ENCODE measurements at regions not wholly inside any gene's neighbourhood (a gene's known extent, or its start where the extent isn't known, plus 50 kb on each side); places are given as distances from the start of the nearest gene placed in this dataset.

DNA sequence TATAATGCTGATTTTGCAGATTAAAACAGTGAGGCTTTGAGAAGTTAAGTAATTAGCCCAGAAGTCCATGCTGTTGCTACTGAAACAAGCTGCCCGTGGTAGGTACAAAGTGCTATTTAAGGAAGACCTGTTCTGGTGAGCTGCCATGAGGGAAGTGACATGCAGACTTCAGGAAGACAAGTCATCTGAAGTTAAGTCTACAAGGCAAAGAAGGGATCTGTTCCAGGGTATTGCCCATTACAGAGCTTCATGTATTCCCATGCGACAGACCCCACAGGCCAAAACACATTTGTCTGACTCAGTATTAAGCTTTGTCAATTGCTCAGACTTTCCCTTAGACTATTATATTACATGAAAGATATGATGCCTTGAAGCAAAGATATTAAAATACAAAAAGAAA is 520.8 kb downstream of the FBXO15 start:
- DNase-seq, result no peak
- Histone ChIP-seq H3K36me3 (no peaks in the 10 kb centered on the region), H3K27me3 (no peaks in the 10 kb centered on the region), H3K4me1 (no peaks in the 10 kb centered on the region), H3K9me3 (no peaks in the 10 kb centered on the region), H3K27ac (no peak overlapping the region), H3K4me3 (no peak overlapping the region)
- in situ Hi-C loops (cut with MboI; ENCODE audit: low pct_ligation_motif_present in 1 of 4, low pct_unique_long_range_greater_than_20kb in 1 of 4, low sequenced_read_pairs in 3 of 4), result no loop called here
- WGBS, 2 donors (ENCODE audit: low coverage in 1 of 2), result 59 to 63% methylated on average over 2 of the region's 2 CpGs
- intact Hi-C loops (cut with DNase I; ENCODE audit: low total_unique reads), result no loop called here
- TF ChIP-seq POLR2AphosphoS5 (IDR thresholded peaks at IDR 0.05), result no peak

DNA sequence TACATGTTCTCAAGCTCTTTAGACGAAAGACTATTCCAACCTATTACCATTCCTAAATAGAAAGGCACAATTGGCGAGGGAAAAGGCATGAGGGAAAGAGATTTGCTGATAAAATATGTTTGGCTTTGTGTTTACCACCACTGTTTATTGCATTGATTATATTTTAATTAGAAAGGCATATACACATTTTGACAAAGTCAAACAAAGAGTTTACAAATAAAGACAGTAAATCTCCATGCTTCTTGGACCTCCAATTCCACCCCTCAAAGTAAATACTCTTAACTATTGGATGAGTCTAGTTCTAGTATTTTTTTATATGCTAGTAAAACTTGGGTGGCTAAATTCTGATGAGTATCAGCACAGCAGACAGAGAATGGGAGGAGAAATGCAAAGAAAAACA is 521.4 kb downstream of the FBXO15 start:
- WGBS, 2 donors (ENCODE audit: low coverage in 1 of 2), result 51 to 52% methylated on average over 2 of the region's 2 CpGs
- in situ Hi-C loops (cut with MboI; ENCODE audit: low pct_ligation_motif_present in 1 of 4, low pct_unique_long_range_greater_than_20kb in 1 of 4, low sequenced_read_pairs in 3 of 4), result no loop called here

DNA sequence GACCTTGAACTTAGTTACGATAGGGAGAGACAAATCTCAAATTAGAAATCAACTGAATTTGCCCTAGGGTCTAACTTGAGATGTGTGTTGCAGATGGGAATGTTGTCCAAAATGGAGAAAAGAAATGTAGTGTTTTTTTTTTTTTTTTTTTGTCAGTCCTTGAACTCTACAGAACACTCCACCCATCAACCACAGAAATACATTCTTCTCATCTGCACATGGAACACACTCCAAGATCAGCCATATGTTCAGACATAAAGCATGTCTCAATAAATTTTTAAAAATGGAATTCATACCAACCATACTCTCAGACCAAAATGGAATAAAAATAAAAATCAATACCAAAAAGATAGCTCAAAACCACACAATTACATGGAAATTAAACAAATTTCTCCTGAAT is 526.5 kb downstream of the FBXO15 start:
- TF ChIP-seq POLR2AphosphoS5 (IDR thresholded peaks at IDR 0.05) (no peak), POLR2A (IDR thresholded peaks at IDR 0.05) (no peak), EP300 (IDR thresholded peaks at IDR 0.05; ENCODE audit: low read depth) (no peak)
- TF ChIP-seq, protein P1, sequence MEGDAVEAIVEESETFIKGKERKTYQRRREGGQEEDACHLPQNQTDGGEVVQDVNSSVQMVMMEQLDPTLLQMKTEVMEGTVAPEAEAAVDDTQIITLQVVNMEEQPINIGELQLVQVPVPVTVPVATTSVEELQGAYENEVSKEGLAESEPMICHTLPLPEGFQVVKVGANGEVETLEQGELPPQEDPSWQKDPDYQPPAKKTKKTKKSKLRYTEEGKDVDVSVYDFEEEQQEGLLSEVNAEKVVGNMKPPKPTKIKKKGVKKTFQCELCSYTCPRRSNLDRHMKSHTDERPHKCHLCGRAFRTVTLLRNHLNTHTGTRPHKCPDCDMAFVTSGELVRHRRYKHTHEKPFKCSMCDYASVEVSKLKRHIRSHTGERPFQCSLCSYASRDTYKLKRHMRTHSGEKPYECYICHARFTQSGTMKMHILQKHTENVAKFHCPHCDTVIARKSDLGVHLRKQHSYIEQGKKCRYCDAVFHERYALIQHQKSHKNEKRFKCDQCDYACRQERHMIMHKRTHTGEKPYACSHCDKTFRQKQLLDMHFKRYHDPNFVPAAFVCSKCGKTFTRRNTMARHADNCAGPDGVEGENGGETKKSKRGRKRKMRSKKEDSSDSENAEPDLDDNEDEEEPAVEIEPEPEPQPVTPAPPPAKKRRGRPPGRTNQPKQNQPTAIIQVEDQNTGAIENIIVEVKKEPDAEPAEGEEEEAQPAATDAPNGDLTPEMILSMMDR (IDR thresholded peaks at IDR 0.05), result no peak
- no peak overlapping the region for H3K4me3 ChIP-seq
- no peaks in the 10 kb centered on the region for H3K4me1 ChIP-seq
- H3K9me3 ChIP-seq, result no peaks in the 10 kb centered on the region
- H3K36me3 ChIP-seq, result no peaks in the 10 kb centered on the region
- no peak for DNase-seq
- WGBS, 2 donors (ENCODE audit: low coverage in 1 of 2), result 73 to 83% methylated on average over 1 of the region's 1 CpG
- H3K27me3 ChIP-seq, result no peaks in the 10 kb centered on the region
- in situ Hi-C loops (cut with MboI; ENCODE audit: low pct_ligation_motif_present in 1 of 4, low pct_unique_long_range_greater_than_20kb in 1 of 4, low sequenced_read_pairs in 3 of 4), result no loop called here
- H3K27ac ChIP-seq, result no peak overlapping the region
- intact Hi-C loops (cut with DNase I; ENCODE audit: low total_unique reads), result no loop called here

More for the DNA sequence above, 521.4 kb downstream of the FBXO15 start:
- Histone ChIP-seq H3K9me3 (no peaks in the 10 kb centered on the region), H3K4me3 (no peak overlapping the region), H3K4me1 (no peaks in the 10 kb centered on the region), H3K27me3 (no peaks in the 10 kb centered on the region), H3K27ac (no peak overlapping the region), H3K36me3 (no peaks in the 10 kb centered on the region)
- intact Hi-C loops (cut with DNase I; ENCODE audit: low total_unique reads), result no loop called here
- TF ChIP-seq, protein P1 (IDR thresholded peaks at IDR 0.05), result no peak
- no peak for TF ChIP-seq POLR2AphosphoS5 (IDR thresholded peaks at IDR 0.05)
- no peak for TF ChIP-seq POLR2A (IDR thresholded peaks at IDR 0.05)
- no peak for TF ChIP-seq EP300 (IDR thresholded peaks at IDR 0.05; ENCODE audit: low read depth)
- DNase-seq, result no peak

DNA sequence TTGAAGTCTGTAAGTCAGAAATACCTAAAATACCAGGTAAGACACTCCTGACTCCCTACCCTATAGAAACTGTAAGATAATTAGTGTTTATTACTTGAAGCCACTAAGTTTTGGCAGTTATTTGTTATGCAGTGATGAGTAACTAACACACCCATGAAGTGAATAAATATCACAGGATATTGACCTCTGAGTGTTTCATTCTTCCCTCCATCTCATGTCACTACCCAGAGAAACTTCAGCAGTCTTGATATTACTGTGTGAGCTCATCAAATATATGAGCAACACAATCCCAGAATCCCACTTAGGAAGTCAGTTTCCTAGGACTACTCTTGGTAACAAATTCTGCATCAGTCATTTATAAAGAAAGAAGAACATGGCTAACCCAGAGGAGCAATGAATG is 529.7 kb downstream of the FBXO15 start:
- in situ Hi-C loops (cut with MboI; ENCODE audit: low pct_ligation_motif_present in 1 of 4, low pct_unique_long_range_greater_than_20kb in 1 of 4, low sequenced_read_pairs in 3 of 4), result no loop called here
- H3K4me3 ChIP-seq, result no peak overlapping the region
- TF ChIP-seq, protein P1 (IDR thresholded peaks at IDR 0.05), result no peak
- no peak for TF ChIP-seq POLR2AphosphoS5 (IDR thresholded peaks at IDR 0.05)
- TF ChIP-seq EP300 (IDR thresholded peaks at IDR 0.05; ENCODE audit: low read depth), result no peak
- TF ChIP-seq POLR2A (IDR thresholded peaks at IDR 0.05), result no peak
- no peak overlapping the region for H3K27ac ChIP-seq
- no peaks in the 10 kb centered on the region for H3K36me3 ChIP-seq
- H3K9me3 ChIP-seq, result no peaks in the 10 kb centered on the region
- H3K4me1 ChIP-seq, result no peaks in the 10 kb centered on the region
- intact Hi-C loops (cut with DNase I; ENCODE audit: low total_unique reads), result no loop called here
- no peaks in the 10 kb centered on the region for H3K27me3 ChIP-seq
- DNase-seq, result no peak

DNA sequence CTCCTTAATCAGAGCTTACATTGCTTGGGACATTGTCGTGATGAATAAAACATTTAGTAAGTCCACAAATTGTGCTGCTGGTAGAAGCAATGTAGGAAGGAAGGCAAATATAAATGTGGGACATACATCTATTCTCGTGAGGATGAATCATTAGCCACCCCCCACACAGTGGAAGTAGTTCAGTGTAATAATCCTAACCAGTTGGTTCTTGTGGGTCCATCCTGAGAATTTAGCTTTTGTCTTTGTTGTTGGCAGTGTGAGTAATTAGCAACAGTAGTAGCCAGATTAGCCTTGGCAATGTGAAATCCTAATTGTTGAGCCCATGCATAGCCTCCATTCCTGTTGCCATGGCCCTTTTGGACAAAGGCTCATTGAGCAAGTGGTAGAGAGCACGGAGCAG is 532.1 kb downstream of the FBXO15 start:
- Histone ChIP-seq H3K36me3 (no peaks in the 10 kb centered on the region), H3K27ac (no peak overlapping the region), H3K27me3 (no peaks in the 10 kb centered on the region), H3K4me1 (no peaks in the 10 kb centered on the region), H3K4me3 (no peak overlapping the region), H3K9me3 (no peaks in the 10 kb centered on the region)
- intact Hi-C loops (cut with DNase I; ENCODE audit: low total_unique reads) (no loop called here), in situ Hi-C loops (cut with MboI; ENCODE audit: low pct_ligation_motif_present in 1 of 4, low pct_unique_long_range_greater_than_20kb in 1 of 4, low sequenced_read_pairs in 3 of 4) (no loop called here)
- TF ChIP-seq POLR2AphosphoS5 (IDR thresholded peaks at IDR 0.05) (no peak), POLR2A (IDR thresholded peaks at IDR 0.05) (no peak), EP300 (IDR thresholded peaks at IDR 0.05; ENCODE audit: low read depth) (no peak)
- TF ChIP-seq, protein P1 (IDR thresholded peaks at IDR 0.05), result no peak
- WGBS, 2 donors (ENCODE audit: low coverage in 1 of 2), result 69 to 85% methylated on average over 3 of the region's 3 CpGs
- DNase-seq, result no peak

Data from transverse colon (tissue), 4 donors.